ENCODE measurements at regions not wholly inside any gene's neighbourhood (a gene's known extent, or its start where the extent isn't known, plus 50 kb on each side); places are given as distances from the start of the nearest gene placed in this dataset.

GRCh38 chr4:35824231-35824630, 420.1 kb downstream of the ARAP2 start:
- H3K36me3 ChIP-seq (ENCODE audit: control insufficient read depth, insufficient read depth, low read length): no peaks in the 10 kb centered on the region
- no peaks in the 10 kb centered on the region for H3K4me1 Mint-ChIP-seq

GRCh38 chr4:35835893-35836292, 408.4 kb downstream of the ARAP2 start:
- DNase-seq (no peak), ATAC-seq (no peak)
- Mint-ChIP-seq H3K27me3 (ENCODE audit: low read depth in 2 of 2) (no peaks in the 10 kb centered on the region), H3K36me3 (no peaks in the 10 kb centered on the region), H3K4me3 (no peak overlapping the region), H3K4me1 (no peaks in the 10 kb centered on the region), H3K27ac (no peak overlapping the region), H3K9me3 (peaks cover 0 to 6% of the 10 kb centered on the region in 2 donors)
- Histone ChIP-seq H3K4me1 (ENCODE audit: control insufficient read depth, insufficient read depth, low read length) (no peaks in the 10 kb centered on the region), H3K27ac (ENCODE audit: low read length) (no peak overlapping the region), H3K27me3 (ENCODE audit: control insufficient read depth, insufficient read depth, low read length) (no peaks in the 10 kb centered on the region), H3K9me3 (ENCODE audit: control insufficient read depth, insufficient read depth, low read length) (no peaks in the 10 kb centered on the region), H3K4me3 (ENCODE audit: low read length) (no peak overlapping the region), H3K36me3 (ENCODE audit: control insufficient read depth, insufficient read depth, low read length) (no peaks in the 10 kb centered on the region)
- intact Hi-C loops (cut with micrococcal nuclease): no loop called here
- TF ChIP-seq, protein P1, sequence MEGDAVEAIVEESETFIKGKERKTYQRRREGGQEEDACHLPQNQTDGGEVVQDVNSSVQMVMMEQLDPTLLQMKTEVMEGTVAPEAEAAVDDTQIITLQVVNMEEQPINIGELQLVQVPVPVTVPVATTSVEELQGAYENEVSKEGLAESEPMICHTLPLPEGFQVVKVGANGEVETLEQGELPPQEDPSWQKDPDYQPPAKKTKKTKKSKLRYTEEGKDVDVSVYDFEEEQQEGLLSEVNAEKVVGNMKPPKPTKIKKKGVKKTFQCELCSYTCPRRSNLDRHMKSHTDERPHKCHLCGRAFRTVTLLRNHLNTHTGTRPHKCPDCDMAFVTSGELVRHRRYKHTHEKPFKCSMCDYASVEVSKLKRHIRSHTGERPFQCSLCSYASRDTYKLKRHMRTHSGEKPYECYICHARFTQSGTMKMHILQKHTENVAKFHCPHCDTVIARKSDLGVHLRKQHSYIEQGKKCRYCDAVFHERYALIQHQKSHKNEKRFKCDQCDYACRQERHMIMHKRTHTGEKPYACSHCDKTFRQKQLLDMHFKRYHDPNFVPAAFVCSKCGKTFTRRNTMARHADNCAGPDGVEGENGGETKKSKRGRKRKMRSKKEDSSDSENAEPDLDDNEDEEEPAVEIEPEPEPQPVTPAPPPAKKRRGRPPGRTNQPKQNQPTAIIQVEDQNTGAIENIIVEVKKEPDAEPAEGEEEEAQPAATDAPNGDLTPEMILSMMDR (IDR thresholded peaks at IDR 0.05): no peak

More at GRCh38 chr4:35824231-35824630, 420.1 kb downstream of the ARAP2 start:
- Histone ChIP-seq H3K27ac (ENCODE audit: low read length) (no peak overlapping the region), H3K9me3 (ENCODE audit: control insufficient read depth, insufficient read depth, low read length) (no peaks in the 10 kb centered on the region), H3K27me3 (ENCODE audit: control insufficient read depth, insufficient read depth, low read length) (no peaks in the 10 kb centered on the region), H3K4me1 (ENCODE audit: control insufficient read depth, insufficient read depth, low read length) (no peaks in the 10 kb centered on the region), H3K4me3 (ENCODE audit: low read length) (no peak overlapping the region)
- 92% methylated on average over 5 of the region's 8 CpGs for WGBS (ENCODE audit: insufficient coverage)
- TF ChIP-seq, protein P1 (IDR thresholded peaks at IDR 0.05): no peak
- ATAC-seq: no peak
- Mint-ChIP-seq H3K27me3 (ENCODE audit: low read depth in 2 of 2) (no peaks in the 10 kb centered on the region), H3K9me3 (peaks cover 0 to 2% of the 10 kb centered on the region in 2 donors), H3K4me3 (no peak overlapping the region), H3K27ac (no peak overlapping the region), H3K36me3 (no peaks in the 10 kb centered on the region)
- intact Hi-C loops (cut with micrococcal nuclease): no loop called here
- no peak for DNase-seq

- H3K9me3 Mint-ChIP-seq: peaks cover 0 to 6% of the 10 kb centered on the region in 2 donors
- no peaks in the 10 kb centered on the region for H3K4me1 Mint-ChIP-seq
- no peak overlapping the region for H3K27ac Mint-ChIP-seq
- Histone ChIP-seq H3K36me3 (ENCODE audit: control insufficient read depth, insufficient read depth, low read length) (no peaks in the 10 kb centered on the region), H3K9me3 (ENCODE audit: control insufficient read depth, insufficient read depth, low read length) (no peaks in the 10 kb centered on the region), H3K27me3 (ENCODE audit: control insufficient read depth, insufficient read depth, low read length) (no peaks in the 10 kb centered on the region), H3K4me1 (ENCODE audit: control insufficient read depth, insufficient read depth, low read length) (no peaks in the 10 kb centered on the region), H3K27ac (ENCODE audit: low read length) (no peak overlapping the region), H3K4me3 (ENCODE audit: low read length) (no peak overlapping the region)
- intact Hi-C loops (cut with micrococcal nuclease): no loop called here
- DNase-seq (no peak), ATAC-seq (no peak)
- H3K27me3 Mint-ChIP-seq (ENCODE audit: low read depth in 2 of 2): no peaks in the 10 kb centered on the region
- TF ChIP-seq, protein P1 (IDR thresholded peaks at IDR 0.05): no peak
- no peak overlapping the region for H3K4me3 Mint-ChIP-seq
- H3K36me3 Mint-ChIP-seq: no peaks in the 10 kb centered on the region
Observed at GRCh38 chr4:35836596-35836995, 407.7 kb downstream of the ARAP2 start.

DNA sequence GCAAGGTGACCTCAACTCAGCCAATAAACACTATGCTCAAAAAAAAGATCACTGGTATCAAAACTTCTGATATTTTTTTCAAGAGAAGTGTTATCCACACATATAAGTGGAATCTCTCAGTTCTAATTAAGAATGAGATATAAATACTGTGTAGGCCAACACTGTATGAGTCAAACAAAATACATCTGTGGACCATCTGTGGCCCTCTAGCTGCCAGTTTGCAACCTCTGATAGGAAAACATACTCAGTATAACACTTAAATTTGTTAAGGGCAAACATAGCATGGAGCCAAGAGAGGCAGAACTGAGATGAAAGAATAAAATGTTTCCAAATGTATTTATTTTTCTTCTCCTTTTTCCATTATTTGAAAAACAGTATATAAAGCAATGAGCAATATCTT, 377.3 kb downstream of the ARAP2 start:
- H3K4me3 Mint-ChIP-seq: no peak overlapping the region
- H3K4me1 Mint-ChIP-seq: peaks cover under 1 to 1% of the 10 kb centered on the region in 2 donors
- TF ChIP-seq, protein P1 (IDR thresholded peaks at IDR 0.05): no peak

More for the DNA sequence above, 377.3 kb downstream of the ARAP2 start:
- Histone ChIP-seq H3K27me3 (ENCODE audit: control insufficient read depth, insufficient read depth, low read length) (no peaks in the 10 kb centered on the region), H3K4me3 (ENCODE audit: low read length) (no peak overlapping the region), H3K27ac (ENCODE audit: low read length) (no peak overlapping the region), H3K36me3 (ENCODE audit: control insufficient read depth, insufficient read depth, low read length) (no peaks in the 10 kb centered on the region), H3K9me3 (ENCODE audit: control insufficient read depth, insufficient read depth, low read length) (no peaks in the 10 kb centered on the region), H3K4me1 (ENCODE audit: control insufficient read depth, insufficient read depth, low read length) (no peaks in the 10 kb centered on the region)
- Mint-ChIP-seq H3K9me3 (no peaks in the 10 kb centered on the region), H3K36me3 (no peaks in the 10 kb centered on the region), H3K27me3 (ENCODE audit: low read depth in 2 of 2) (no peaks in the 10 kb centered on the region), H3K27ac (no peak overlapping the region)
- intact Hi-C loops (cut with micrococcal nuclease): no loop called here
- ATAC-seq (no peak), DNase-seq (no peak)

All from natural killer cell (primary cell).